Endothelial cell of umbilical vein (primary cell): ENCODE measurements at regions not wholly inside any gene's neighbourhood (a gene's known extent, or its start where the extent isn't known, plus 50 kb on each side); places are given as distances from the start of the nearest gene placed in this dataset.

Experiments
- BruUV-seq: library from RNA; stranded (reverse); fragments of 400-500 nt; replicated peaks from 2 replicates; lab custom pipeline; 2021; lab: Mats Ljungman, UMichigan
- CTCF ChIA-PET: fragments of 300-600, 350-600 bp; sonication (Branson Sonifier 250); formaldehyde crosslinking; loops from one replicate; lab custom pipeline; 2021; ENCODE audit warnings: antibody characterized with exemption, inconsistent platforms; lab: Charles Lee
- POLR2A ChIA-PET: fragments of 300-600, 350-600 bp; sonication (Branson Sonifier 250); formaldehyde crosslinking; loops from one replicate; lab custom pipeline; 2021; ENCODE audit warnings: antibody characterized with exemption, inconsistent platforms; lab: Charles Lee
- DNase-seq: peaks from one replicate; pipeline ENCODE4 v3.0.0-alpha.2; 2011; ENCODE audit warnings: low read depth, low spot score
- FAIRE-seq: peaks from 2 replicates; lab custom pipeline; 2011; peaks lifted over from hg19 to GRCh38; lab: Jason Lieb, UNC
- H2AFZ ChIP-seq: 2 replicates; pipeline ENCODE4 v1.6.0; 2012; ENCODE audit warnings: low read depth, low read length, control low read depth, inconsistent platforms
- H3K27ac ChIP-seq: 2 replicates; pipeline ENCODE4 v1.5.1; 2011; ENCODE audit warnings: low read depth, mild to moderate bottlenecking, control low read depth, low read length, moderate library complexity; ENCODE audit not compliant: insufficient read depth
- H3K27me3 ChIP-seq, 2 experiments: 2 replicates each; pipeline versions ENCODE4 v1.6.0 to v1.6.1; 2011; ENCODE audit warnings: low read length in 2 of 2, mixed read lengths in 1 of 2; ENCODE audit not compliant: control insufficient read depth in 2 of 2, insufficient read depth in 2 of 2
- H3K36me3 ChIP-seq, 2 experiments: 2 replicates in 1 of 2; 3 replicates in 1 of 2; pipeline ENCODE4 v1.5.1; 2011; ENCODE audit warnings: low read length in 2 of 2, mild to moderate bottlenecking in 1 of 2, moderate library complexity in 1 of 2; ENCODE audit not compliant: control insufficient read depth in 2 of 2, insufficient read depth in 2 of 2; ENCODE audit errors: extremely low read depth in 1 of 2
- H3K4me1 ChIP-seq: 3 replicates; pipeline ENCODE4 v1.5.1; 2011; ENCODE audit warnings: mild to moderate bottlenecking, low read length; ENCODE audit not compliant: control insufficient read depth, insufficient read depth; ENCODE audit errors: extremely low read depth
- H3K4me2 ChIP-seq: 2 replicates; pipeline ENCODE4 v1.6.1; 2011; ENCODE audit warnings: low read length, control low read depth, mixed read lengths; ENCODE audit not compliant: insufficient read depth
- H3K4me3 ChIP-seq, 3 experiments: fragments of 200-600 bp in 1 of 3; sonication (generic), shearing (Covaris generic) in 1 of 3; replicated peaks in 1 of 3; 2 replicates each; pipeline ENCODE4 v1.5.1; 2011 to 2016; ENCODE audit warnings: control low read depth in 3 of 3, low read length in 3 of 3, mild to moderate bottlenecking in 2 of 3, inconsistent platforms in 1 of 3, low read depth in 1 of 3, moderate library complexity in 1 of 3; ENCODE audit not compliant: insufficient read depth in 1 of 3
- H3K79me2 ChIP-seq: 2 replicates; pipeline ENCODE4 v1.6.0; 2012; ENCODE audit warnings: low read length, inconsistent platforms; ENCODE audit not compliant: control insufficient read depth, insufficient read depth
- H3K9ac ChIP-seq: replicated peaks from 2 replicates; pipeline ENCODE3; 2011; ENCODE audit warnings: low read length, control low read depth; ENCODE audit not compliant: insufficient read depth; ENCODE audit errors: extremely low read depth
- H3K9me1 ChIP-seq: replicated peaks from 3 replicates; pipeline ENCODE4 v1.6.0; 2011; ENCODE audit warnings: mild to moderate bottlenecking, low read length; ENCODE audit not compliant: control insufficient read depth, insufficient read depth; ENCODE audit errors: extremely low read depth
- H3K9me3 ChIP-seq: replicated peaks from 2 replicates; pipeline ENCODE4 v1.5.1; 2012; ENCODE audit warnings: low read length, inconsistent platforms; ENCODE audit not compliant: control insufficient read depth, insufficient read depth
- H4K20me1 ChIP-seq: replicated peaks from 2 replicates; pipeline ENCODE3; 2011; ENCODE audit warnings: mild to moderate bottlenecking, low read length; ENCODE audit not compliant: control insufficient read depth, insufficient read depth; ENCODE audit errors: extremely low read depth
- CTCF ChIP-seq, 2 donors: IDR thresholded peaks; 1 replicate in 1 of 2; 2 replicates in 1 of 2; pipeline ENCODE4 v1.5.1; 2011; ENCODE audit warnings: low read length in 2 of 2, mild to moderate bottlenecking in 2 of 2, moderate library complexity in 2 of 2, control low read depth in 1 of 2, inconsistent platforms in 1 of 2, low read depth in 1 of 2; ENCODE audit not compliant: insufficient read depth in 1 of 2; ENCODE audit errors: extremely low read depth in 1 of 2
- EZH2 ChIP-seq: IDR thresholded peaks from 2 replicates; pipeline ENCODE4 v1.6.1; 2012; ENCODE audit warnings: borderline replicate concordance, low read depth, mild to moderate bottlenecking, moderate library complexity, low read length, inconsistent platforms; ENCODE audit not compliant: severe bottlenecking
- FOS ChIP-seq: IDR thresholded peaks from 2 replicates; pipeline ENCODE4 v1.6.1; 2011; ENCODE audit warnings: mild to moderate bottlenecking, low read length, moderate library complexity, borderline replicate concordance; ENCODE audit not compliant: insufficient read depth
- GATA2 ChIP-seq: IDR thresholded peaks from 2 replicates; pipeline ENCODE4 v1.7.0; 2011; ENCODE audit warnings: low read depth, mild to moderate bottlenecking, moderate library complexity, mixed read lengths, low read length; ENCODE audit not compliant: insufficient read length, insufficient read depth
- JUN ChIP-seq: IDR thresholded peaks from 2 replicates; pipeline ENCODE4 v1.6.1; 2011; ENCODE audit warnings: borderline replicate concordance, low read depth; ENCODE audit not compliant: insufficient read length, insufficient read depth
- MYC ChIP-seq: IDR thresholded peaks from one replicate; pipeline ENCODE4 v1.6.1; 2011; ENCODE audit warnings: mild to moderate bottlenecking, low read depth, low read length
- POLR2A ChIP-seq: IDR thresholded peaks from 2 replicates; pipeline ENCODE4 v1.6.1; 2012; ENCODE audit warnings: low read depth, mild to moderate bottlenecking, control low read depth, low read length
- POLR2AphosphoS5 ChIP-seq: IDR thresholded peaks from 2 replicates; pipeline ENCODE4 v1.6.1; 2012; ENCODE audit warnings: low read depth, mild to moderate bottlenecking, control low read depth, low read length, moderate library complexity; ENCODE audit not compliant: insufficient read depth
- dilution Hi-C: fragments of 300-500 bp; cut with MboI; formaldehyde crosslinking; loops from one replicate; pipeline ENCODE4 v1.15.0; 2019; ENCODE audit warnings: low sequenced_read_pairs; ENCODE audit not compliant: extremely low pct_ligation_motif_present
- intact Hi-C: fragments of 100-400 bp; cut with micrococcal nuclease; formaldehyde crosslinking; loops from one replicate; pipeline ENCODE4 v1.10.0; 2022
- TF ChIP-seq, protein P1 (sequence below): IDR thresholded peaks from 2 replicates; pipeline ENCODE4 v1.6.1; 2011; ENCODE audit not compliant: insufficient read depth, insufficient read length

- no peaks in the 10 kb centered on the region for H3K9me3 ChIP-seq
- H3K27ac ChIP-seq, result no peak overlapping the region
- no peaks in the 10 kb centered on the region for H3K27me3 ChIP-seq
- no peak overlapping the region for H3K4me3 ChIP-seq
- BruUV-seq, result no TSS peak
- H3K36me3 ChIP-seq, result no peaks in the 10 kb centered on the region
- no peak overlapping the region for H3K4me2 ChIP-seq
- intact Hi-C loops, result loop anchor here (5.0 kb wide), 1 partner anchor 43 kb away; no protein-coding TSS in a partner anchor
- dilution Hi-C loops, result no loop called here
- no peaks in the 10 kb centered on the region for H4K20me1 ChIP-seq
- FAIRE-seq (no peak), DNase-seq (no peak)
- peaks cover 12% of the 10 kb centered on the region for H3K4me1 ChIP-seq
- no peaks in the 10 kb centered on the region for H3K79me2 ChIP-seq
- ChIA-PET POLR2A (no interaction called here), CTCF (interaction anchor here (1.6 to 2.7 kb wide), 2 partner anchors 23 to 84 kb away, joined by 4 to 8 read pairs; no protein-coding TSS in a partner anchor)
- TF ChIP-seq POLR2AphosphoS5 (no peak), JUN (no peak), GATA2 (no peak), EZH2 (no peak), POLR2A (no peak), CTCF (IDR thresholded peaks at IDR 0.05; ENCODE audit: extremely low read depth in 1 of 2, insufficient read depth in 1 of 2, low read depth in 1 of 2, low read length in 2 of 2) (no peak), MYC (no peak), FOS (no peak)
- TF ChIP-seq, protein P1, sequence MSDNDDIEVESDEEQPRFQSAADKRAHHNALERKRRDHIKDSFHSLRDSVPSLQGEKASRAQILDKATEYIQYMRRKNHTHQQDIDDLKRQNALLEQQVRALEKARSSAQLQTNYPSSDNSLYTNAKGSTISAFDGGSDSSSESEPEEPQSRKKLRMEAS, result no peak
- H3K9me1 ChIP-seq, result no peaks in the 10 kb centered on the region
- H2AFZ ChIP-seq, result no peak overlapping the region
- no peak overlapping the region for H3K9ac ChIP-seq
Measured at GRCh38 chr4:38235354-38235753, 275.2 kb downstream of the PTTG2 start.
